ENCODE measurements at regions not wholly inside any gene's neighbourhood (a gene's known extent, or its start where the extent isn't known, plus 50 kb on each side); places are given as distances from the start of the nearest gene placed in this dataset.

- TF ChIP-seq EP300 (IDR thresholded peaks at IDR 0.05) (no peak), CTCF (IDR thresholded peaks at IDR 0.05) (no peak), POLR2A (IDR thresholded peaks at IDR 0.05) (no peak), POLR2AphosphoS5 (IDR thresholded peaks at IDR 0.05) (no peak)
These were observed 127.3 kb upstream of the LGALSL start for GRCh38 chr2:64326578-64327050.
